Kidney epithelial cell (primary cell): ENCODE measurements at regions not wholly inside any gene's neighbourhood (a gene's known extent, or its start where the extent isn't known, plus 50 kb on each side); places are given as distances from the start of the nearest gene placed in this dataset.

Experiments
- DNase-seq: peaks from one replicate; pipeline ENCODE4 v3.0.0-alpha.2; 2010; ENCODE audit warnings: low read depth
- H3K27me3 ChIP-seq: 2 replicates; pipeline ENCODE4 v1.6.0; 2011; ENCODE audit warnings: low read length; ENCODE audit not compliant: control insufficient read depth, insufficient read depth
- H3K36me3 ChIP-seq: 2 replicates; pipeline ENCODE4 v1.5.1; 2011; ENCODE audit warnings: low read length; ENCODE audit not compliant: control insufficient read depth, insufficient read depth
- H3K4me3 ChIP-seq: 2 replicates; pipeline ENCODE4 v1.5.1; 2011; ENCODE audit warnings: low read depth, mild to moderate bottlenecking, control low read depth, low read length
- TF ChIP-seq, protein P1 (sequence below): IDR thresholded peaks from 2 replicates; pipeline ENCODE4 v1.5.1; 2011; ENCODE audit warnings: mild to moderate bottlenecking, moderate library complexity, low read length, control low read depth, inconsistent platforms; ENCODE audit not compliant: insufficient read depth, poor library complexity, severe bottlenecking

DNA sequence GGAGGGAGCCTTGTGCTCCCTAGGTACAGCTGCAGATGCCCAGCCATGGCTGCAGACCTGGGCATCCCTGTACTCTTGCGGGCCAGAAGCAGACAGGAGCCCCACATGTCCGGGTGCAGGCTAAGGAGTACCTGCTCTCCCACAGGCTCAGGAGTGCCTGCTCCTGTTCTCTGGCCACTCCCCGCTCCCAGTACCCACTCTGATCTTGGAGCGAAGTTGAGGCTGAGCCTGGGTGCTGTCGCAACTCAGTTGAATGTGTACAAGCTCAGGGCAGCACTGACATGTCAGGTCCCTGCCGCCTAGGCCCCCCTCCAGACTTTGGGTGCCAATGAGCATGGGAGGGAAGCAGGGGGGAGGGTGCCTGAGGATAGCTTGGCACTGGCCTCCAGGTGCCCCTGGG is 666.9 kb downstream of the PLPP3 start:
- TF ChIP-seq, protein P1, sequence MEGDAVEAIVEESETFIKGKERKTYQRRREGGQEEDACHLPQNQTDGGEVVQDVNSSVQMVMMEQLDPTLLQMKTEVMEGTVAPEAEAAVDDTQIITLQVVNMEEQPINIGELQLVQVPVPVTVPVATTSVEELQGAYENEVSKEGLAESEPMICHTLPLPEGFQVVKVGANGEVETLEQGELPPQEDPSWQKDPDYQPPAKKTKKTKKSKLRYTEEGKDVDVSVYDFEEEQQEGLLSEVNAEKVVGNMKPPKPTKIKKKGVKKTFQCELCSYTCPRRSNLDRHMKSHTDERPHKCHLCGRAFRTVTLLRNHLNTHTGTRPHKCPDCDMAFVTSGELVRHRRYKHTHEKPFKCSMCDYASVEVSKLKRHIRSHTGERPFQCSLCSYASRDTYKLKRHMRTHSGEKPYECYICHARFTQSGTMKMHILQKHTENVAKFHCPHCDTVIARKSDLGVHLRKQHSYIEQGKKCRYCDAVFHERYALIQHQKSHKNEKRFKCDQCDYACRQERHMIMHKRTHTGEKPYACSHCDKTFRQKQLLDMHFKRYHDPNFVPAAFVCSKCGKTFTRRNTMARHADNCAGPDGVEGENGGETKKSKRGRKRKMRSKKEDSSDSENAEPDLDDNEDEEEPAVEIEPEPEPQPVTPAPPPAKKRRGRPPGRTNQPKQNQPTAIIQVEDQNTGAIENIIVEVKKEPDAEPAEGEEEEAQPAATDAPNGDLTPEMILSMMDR: no peak
- Histone ChIP-seq H3K27me3 (no peaks in the 10 kb centered on the region), H3K4me3 (no peak overlapping the region), H3K36me3 (no peaks in the 10 kb centered on the region)
- no peak for DNase-seq

DNA sequence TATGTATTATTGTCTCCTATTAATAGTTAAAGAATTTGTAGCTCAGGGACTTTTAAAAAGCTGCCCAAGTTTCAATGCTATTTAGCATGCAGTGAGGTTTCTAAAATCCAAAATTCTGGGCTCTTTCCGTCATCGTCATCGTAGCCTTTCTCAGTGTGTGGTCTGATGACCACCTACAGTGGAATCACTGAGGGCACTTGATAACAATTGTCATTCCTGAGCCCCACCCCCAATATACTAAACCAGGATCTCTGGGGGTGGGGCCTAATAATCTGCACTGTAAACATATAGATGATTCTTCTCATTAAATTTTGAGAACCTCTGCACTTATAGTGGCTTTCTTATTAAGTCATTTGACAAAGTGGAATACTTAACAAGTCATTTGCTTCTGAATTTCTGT is 674.8 kb downstream of the PLPP3 start:
- Histone ChIP-seq H3K36me3 (no peaks in the 10 kb centered on the region), H3K27me3 (no peaks in the 10 kb centered on the region), H3K4me3 (no peak overlapping the region)
- TF ChIP-seq, protein P1: no peak
- no peak for DNase-seq

DNA sequence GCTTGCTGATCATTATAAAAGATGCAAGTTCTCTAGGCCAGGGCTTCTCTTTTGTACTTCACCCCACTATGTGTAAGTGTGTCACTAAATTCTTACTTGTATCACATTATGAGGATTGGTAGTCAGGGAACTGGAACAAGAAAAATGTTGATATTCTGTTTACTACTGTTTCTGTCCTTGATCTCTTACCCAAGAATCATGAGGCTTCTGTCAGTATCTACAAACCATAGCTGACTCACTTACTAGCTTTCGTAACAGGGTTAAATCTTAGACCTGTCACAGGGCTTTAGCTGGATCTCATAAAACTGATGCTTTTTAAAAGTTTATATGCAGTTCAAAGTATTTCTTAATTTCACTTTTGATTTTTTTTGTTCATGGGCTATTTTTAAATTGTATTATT is 681.2 kb downstream of the PLPP3 start:
- peak; percentile 5 for DNase-seq
- Histone ChIP-seq H3K36me3 (no peaks in the 10 kb centered on the region), H3K27me3 (no peaks in the 10 kb centered on the region), H3K4me3 (no peak overlapping the region)
- TF ChIP-seq, protein P1: no peak

DNA sequence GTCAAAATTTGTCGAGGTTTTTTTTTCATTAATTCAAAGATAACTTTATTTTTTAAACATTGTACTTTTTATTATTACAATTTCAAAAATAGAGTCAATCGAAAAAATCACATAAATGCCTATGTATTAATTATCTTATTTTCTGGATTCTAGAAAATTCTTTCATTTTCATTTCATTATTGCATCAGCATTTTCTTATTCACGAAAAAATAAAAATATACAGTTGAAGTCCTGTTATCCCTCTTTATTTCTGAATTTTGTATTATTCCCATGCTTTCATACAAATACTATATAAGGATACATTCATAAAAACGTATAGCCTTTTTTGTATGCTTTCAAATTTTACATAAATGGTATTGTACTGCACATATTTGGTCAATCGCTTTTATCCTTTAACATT is 681.0 kb upstream of the USP24 start:
- TF ChIP-seq, protein P1: no peak

DNA sequence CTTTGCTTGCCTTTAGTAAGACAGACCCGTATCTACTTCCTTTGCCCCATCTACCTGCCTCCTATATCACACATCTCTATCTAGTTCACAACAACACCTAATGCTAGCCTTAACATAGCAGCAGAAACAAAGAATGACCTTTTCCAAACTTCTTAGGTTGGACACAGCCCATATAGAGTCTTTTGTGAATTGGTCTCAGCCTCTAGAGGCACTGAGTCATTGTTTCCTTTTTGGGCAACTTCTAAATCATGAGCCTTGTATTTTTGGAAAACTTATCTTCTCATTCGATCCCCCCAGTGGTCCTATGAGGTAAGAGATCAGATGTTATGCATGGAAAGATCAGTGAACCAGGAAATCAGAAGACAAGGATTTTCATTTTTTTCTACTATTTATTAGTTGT is 679.4 kb upstream of the USP24 start:
- DNase-seq: no peak

More for the DNA sequence above, 681.0 kb upstream of the USP24 start:
- no peak overlapping the region for H3K4me3 ChIP-seq
- DNase-seq: no peak
- no peaks in the 10 kb centered on the region for H3K27me3 ChIP-seq
- no peaks in the 10 kb centered on the region for H3K36me3 ChIP-seq

DNA sequence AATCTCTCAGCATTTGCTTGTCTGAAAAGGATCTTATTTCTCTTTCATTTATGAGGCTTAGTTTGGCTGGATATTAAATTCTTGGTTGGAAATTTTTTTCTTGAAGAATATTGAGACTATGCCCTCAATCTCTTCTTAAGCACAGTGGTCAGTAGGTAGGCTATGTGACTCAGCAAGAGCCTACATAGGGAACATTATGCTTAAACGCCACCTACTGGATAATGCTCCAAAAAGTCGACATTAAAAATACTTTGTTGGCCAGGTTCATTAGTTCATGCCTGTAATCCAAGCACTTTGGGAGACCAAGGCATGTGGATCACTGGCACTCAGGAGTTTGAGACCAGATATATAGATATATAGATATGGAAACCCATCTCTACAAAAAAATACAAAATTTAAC is 678.0 kb upstream of the USP24 start:
- H3K4me3 ChIP-seq: no peak overlapping the region
- no peaks in the 10 kb centered on the region for H3K36me3 ChIP-seq
- TF ChIP-seq, protein P1: peak; percentile 47
- DNase-seq: peak; percentile 25
- no peaks in the 10 kb centered on the region for H3K27me3 ChIP-seq

More for the DNA sequence above, 679.4 kb upstream of the USP24 start:
- TF ChIP-seq, protein P1: no peak
- H3K4me3 ChIP-seq: no peak overlapping the region
- H3K27me3 ChIP-seq: no peaks in the 10 kb centered on the region
- H3K36me3 ChIP-seq: no peaks in the 10 kb centered on the region
